Inflammatory macrophage (primary cell): ENCODE measurements at regions not wholly inside any gene's neighbourhood (a gene's known extent, or its start where the extent isn't known, plus 50 kb on each side); places are given as distances from the start of the nearest gene placed in this dataset.

Experiments used
- DNase-seq, 2 donors: peaks; one replicate each; pipeline ENCODE4 v3.0.0-alpha.2; 2020 to 2022

- DNase-seq: no peak
Observed at GRCh38 chr12:87836190-87836589, 193.0 kb downstream of the C12orf50 start.

GRCh38 chr12:87828382-87828973, 200.7 kb downstream of the C12orf50 start:
- no peak for DNase-seq

- DNase-seq: no peak
Observed at GRCh38 chr12:87827638-87828264, 201.4 kb downstream of the C12orf50 start.

- no peak for DNase-seq
Observed at GRCh38 chr12:87822923-87823322, 206.3 kb downstream of the C12orf50 start.

GRCh38 chr12:87820524-87821202, 208.5 kb downstream of the C12orf50 start:
- no peak for DNase-seq

GRCh38 chr12:87818441-87818840, 210.8 kb downstream of the C12orf50 start:
- no peak for DNase-seq

GRCh38 chr12:87815771-87816585, 213.2 kb downstream of the C12orf50 start:
- no peak for DNase-seq

GRCh38 chr12:87814625-87815024, 214.6 kb downstream of the C12orf50 start:
- DNase-seq: no peak

- no peak for DNase-seq
Observed at GRCh38 chr12:87813476-87814234, 215.5 kb downstream of the C12orf50 start.

- no peak for DNase-seq
Observed at GRCh38 chr12:87812681-87813080, 216.5 kb downstream of the C12orf50 start.

- no peak for DNase-seq
Observed at GRCh38 chr12:87812030-87812429, 217.2 kb downstream of the C12orf50 start.

- no peak for DNase-seq
Observed at GRCh38 chr12:87809916-87810315, 219.3 kb downstream of the C12orf50 start.

- no peak for DNase-seq
Observed at GRCh38 chr12:87807086-87807485, 222.1 kb downstream of the C12orf50 start.

- DNase-seq: no peak
Observed at GRCh38 chr12:87806310-87806709, 222.9 kb downstream of the C12orf50 start.

- DNase-seq: no peak
Observed at GRCh38 chr12:87804386-87804785, 224.8 kb downstream of the C12orf50 start.

- no peak for DNase-seq
Observed at GRCh38 chr12:87802721-87803011, 226.5 kb downstream of the C12orf50 start.

- DNase-seq: no peak
Observed at GRCh38 chr12:87801860-87802720, 227.1 kb downstream of the C12orf50 start.

GRCh38 chr12:87796961-87797516, 232.2 kb downstream of the C12orf50 start:
- DNase-seq: no peak

- no peak for DNase-seq
Observed at GRCh38 chr12:87795555-87795954, 233.6 kb downstream of the C12orf50 start.

- no peak for DNase-seq
Observed at GRCh38 chr12:87794854-87795253, 234.3 kb downstream of the C12orf50 start.

GRCh38 chr12:87793131-87793530, 236.1 kb downstream of the C12orf50 start:
- no peak for DNase-seq
